ENCODE measurements at regions not wholly inside any gene's neighbourhood (a gene's known extent, or its start where the extent isn't known, plus 50 kb on each side); places are given as distances from the start of the nearest gene placed in this dataset.

GRCh38 chr18:22086973-22087372 lies 82.4 kb upstream of the GATA6 start:
- no peak for TF ChIP-seq CTCF (conservative IDR thresholded peaks at IDR 0.05)
- H3K36me3 Mint-ChIP-seq (ENCODE audit: low read depth): no peaks in the 10 kb centered on the region
- WGBS, 2 experiments (ENCODE audit: insufficient coverage in 1 of 2, insufficient read length in 1 of 2): 90 to 94% methylated on average over 3 to 4 of the region's 4 CpGs
- Histone ChIP-seq H3K27ac (ENCODE audit: low read depth, low read length) (no peak overlapping the region), H3K4me1 (ENCODE audit: control insufficient read depth, insufficient read depth, low read length) (peaks cover 7% of the 10 kb centered on the region), H3K4me3 (ENCODE audit: low read length) (no peak overlapping the region), H3K36me3 (ENCODE audit: control insufficient read depth, insufficient read depth, low read length) (no peaks in the 10 kb centered on the region), H3K9me3 (ENCODE audit: control insufficient read depth, low read length) (no peaks in the 10 kb centered on the region), H3K27me3 (ENCODE audit: control insufficient read depth, insufficient read depth, low read length, poor library complexity, severe bottlenecking) (no peaks in the 10 kb centered on the region), H3K9ac (ENCODE audit: extremely low read depth, low read length, poor library complexity, severe bottlenecking) (no peak overlapping the region)
- no peak overlapping the region for H3K4me3 Mint-ChIP-seq
- no peak for DNase-seq
- H3K9me3 Mint-ChIP-seq: no peaks in the 10 kb centered on the region
- peaks cover 29% of the 10 kb centered on the region for H3K4me1 Mint-ChIP-seq
- H3K27me3 Mint-ChIP-seq (ENCODE audit: insufficient read depth): no peaks in the 10 kb centered on the region
- no peak overlapping the region for H3K27ac Mint-ChIP-seq

GRCh38 chr18:22088029-22088428 lies 81.4 kb upstream of the GATA6 start:
- Histone ChIP-seq H3K36me3 (ENCODE audit: control insufficient read depth, insufficient read depth, low read length) (no peaks in the 10 kb centered on the region), H3K9me3 (ENCODE audit: control insufficient read depth, low read length) (no peaks in the 10 kb centered on the region), H3K9ac (ENCODE audit: extremely low read depth, low read length, poor library complexity, severe bottlenecking) (no peak overlapping the region), H3K4me1 (ENCODE audit: control insufficient read depth, insufficient read depth, low read length) (peaks cover 5% of the 10 kb centered on the region), H3K27ac (ENCODE audit: low read depth, low read length) (no peak overlapping the region), H3K4me3 (ENCODE audit: low read length) (no peak overlapping the region), H3K27me3 (ENCODE audit: control insufficient read depth, insufficient read depth, low read length, poor library complexity, severe bottlenecking) (no peaks in the 10 kb centered on the region)
- WGBS, 2 experiments (ENCODE audit: insufficient coverage in 1 of 2, insufficient read length in 1 of 2): 97 to 99% methylated on average over 7 of the region's 7 CpGs
- no peak overlapping the region for H3K4me3 Mint-ChIP-seq
- peaks cover 23% of the 10 kb centered on the region for H3K4me1 Mint-ChIP-seq
- no peaks in the 10 kb centered on the region for H3K9me3 Mint-ChIP-seq
- H3K36me3 Mint-ChIP-seq (ENCODE audit: low read depth): no peaks in the 10 kb centered on the region
- no peak for DNase-seq
- H3K27me3 Mint-ChIP-seq (ENCODE audit: insufficient read depth): no peaks in the 10 kb centered on the region
- no peak for TF ChIP-seq CTCF (conservative IDR thresholded peaks at IDR 0.05)
- no peak overlapping the region for H3K27ac Mint-ChIP-seq

- 95% methylated on average over 10 to 12 of the region's 12 CpGs for WGBS, 2 experiments (ENCODE audit: insufficient coverage in 1 of 2, insufficient read length in 1 of 2)
- Histone ChIP-seq H3K9ac (ENCODE audit: extremely low read depth, low read length, poor library complexity, severe bottlenecking) (no peak overlapping the region), H3K27me3 (ENCODE audit: control insufficient read depth, insufficient read depth, low read length, poor library complexity, severe bottlenecking) (no peaks in the 10 kb centered on the region), H3K4me3 (ENCODE audit: low read length) (no peak overlapping the region), H3K4me1 (ENCODE audit: control insufficient read depth, insufficient read depth, low read length) (peaks cover 9% of the 10 kb centered on the region), H3K9me3 (ENCODE audit: control insufficient read depth, low read length) (no peaks in the 10 kb centered on the region), H3K27ac (ENCODE audit: low read depth, low read length) (no peak overlapping the region), H3K36me3 (ENCODE audit: control insufficient read depth, insufficient read depth, low read length) (no peaks in the 10 kb centered on the region)
- no peak overlapping the region for H3K4me3 Mint-ChIP-seq
- no peaks in the 10 kb centered on the region for H3K36me3 Mint-ChIP-seq (ENCODE audit: low read depth)
- no peak for TF ChIP-seq CTCF (conservative IDR thresholded peaks at IDR 0.05)
- H3K4me1 Mint-ChIP-seq: peaks cover 26% of the 10 kb centered on the region
- DNase-seq: no peak
- no peaks in the 10 kb centered on the region for H3K27me3 Mint-ChIP-seq (ENCODE audit: insufficient read depth)
- no peak overlapping the region for H3K27ac Mint-ChIP-seq
- H3K9me3 Mint-ChIP-seq: no peaks in the 10 kb centered on the region
Measured at GRCh38 chr18:22088996-22089640, 80.3 kb upstream of the GATA6 start.

Measured in endodermal cell (in vitro differentiated cells).